ENCODE measurements at regions not wholly inside any gene's neighbourhood (a gene's known extent, or its start where the extent isn't known, plus 50 kb on each side); places are given as distances from the start of the nearest gene placed in this dataset.

DNA sequence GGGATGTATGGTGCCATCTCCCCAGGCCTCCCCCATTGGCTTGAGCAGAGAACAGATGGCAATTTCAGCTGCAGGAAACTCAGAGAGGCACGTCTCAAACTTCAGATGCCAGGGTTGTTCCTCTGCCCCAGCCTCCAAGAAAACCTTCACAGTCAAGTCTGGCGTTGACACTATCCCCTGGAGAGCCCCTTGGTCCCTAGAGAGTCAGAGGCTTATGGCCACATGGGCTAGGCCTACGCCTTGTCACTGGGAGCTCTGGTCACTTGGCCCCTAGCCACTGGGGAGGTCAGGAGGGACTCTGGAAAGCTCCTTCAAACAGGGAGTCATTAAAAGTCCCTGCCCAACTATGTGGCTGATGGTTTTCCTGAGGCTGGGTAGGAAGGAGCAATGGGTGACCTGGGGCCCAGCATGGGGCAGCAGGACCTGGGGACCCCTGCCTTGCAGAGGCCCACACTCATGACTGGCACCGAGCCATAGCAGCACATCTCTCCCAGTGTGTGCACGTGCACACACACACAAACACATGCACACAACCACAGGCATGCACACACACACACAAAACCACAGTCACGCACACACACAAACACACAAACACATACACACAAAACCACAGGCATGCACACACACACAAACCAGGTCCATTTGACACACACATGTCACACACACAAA, 144.2 kb downstream of the GADD45G start:
- DNase-seq = no peak

DNA sequence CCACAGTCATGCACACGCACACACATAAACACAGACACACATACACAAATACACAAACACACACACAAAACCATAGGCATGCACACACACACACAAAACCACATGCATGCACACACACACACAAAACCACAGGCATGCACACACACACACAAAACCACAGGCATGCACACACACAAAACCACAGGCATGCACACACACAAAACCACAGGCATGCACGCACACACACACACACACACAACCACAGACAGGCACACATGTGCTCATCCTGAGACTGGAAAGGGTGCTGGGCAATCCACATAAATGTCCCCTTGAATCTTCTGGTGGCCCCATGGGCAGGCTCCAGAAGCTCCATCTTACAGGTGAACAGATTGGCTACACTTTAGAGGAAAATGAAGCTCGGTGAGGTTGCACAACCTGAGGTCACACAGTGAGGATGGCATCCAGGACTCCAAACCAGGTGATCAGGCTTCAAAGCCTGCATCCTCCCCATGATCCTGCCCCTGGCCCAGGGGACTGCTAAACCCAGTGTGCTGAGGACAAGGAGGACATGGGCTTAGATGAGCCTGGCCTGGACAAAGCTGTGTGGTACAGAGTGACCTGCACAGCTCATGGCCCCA, 144.8 kb downstream of the GADD45G start:
- DNase-seq = no peak

DNA sequence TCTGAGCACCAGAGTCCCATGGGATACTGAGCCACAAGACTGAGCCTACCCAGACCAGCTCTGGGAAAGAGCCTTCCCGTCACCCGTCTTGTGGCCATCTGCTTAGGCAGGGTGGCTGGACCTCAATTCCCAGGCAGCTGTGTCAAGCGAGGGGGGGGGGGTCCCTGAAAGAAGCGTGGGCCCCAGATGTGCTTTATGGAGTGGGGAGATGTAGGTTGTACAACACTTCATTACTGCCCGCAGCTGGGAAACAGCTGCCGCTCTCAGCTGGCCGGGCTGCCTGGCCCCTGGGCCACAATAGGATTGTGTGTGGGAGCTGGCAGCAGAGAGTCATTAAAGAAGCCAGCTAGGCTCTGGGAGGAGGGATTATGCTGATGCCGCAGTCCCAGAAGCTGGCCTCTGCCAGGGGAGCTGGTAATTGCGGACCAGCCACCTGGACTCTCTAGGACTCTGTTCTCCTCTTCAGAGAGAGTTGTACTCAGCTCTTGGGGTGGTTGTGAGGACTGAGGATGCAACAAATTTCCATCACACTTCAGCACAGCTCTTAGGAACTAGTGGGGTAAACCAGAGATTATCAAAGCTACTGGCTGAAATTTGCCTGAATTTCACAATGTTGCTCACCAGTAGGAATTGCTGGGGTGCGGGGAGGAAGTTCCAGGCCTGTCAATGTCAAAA, 145.4 kb downstream of the GADD45G start:
- no peak for DNase-seq

DNA sequence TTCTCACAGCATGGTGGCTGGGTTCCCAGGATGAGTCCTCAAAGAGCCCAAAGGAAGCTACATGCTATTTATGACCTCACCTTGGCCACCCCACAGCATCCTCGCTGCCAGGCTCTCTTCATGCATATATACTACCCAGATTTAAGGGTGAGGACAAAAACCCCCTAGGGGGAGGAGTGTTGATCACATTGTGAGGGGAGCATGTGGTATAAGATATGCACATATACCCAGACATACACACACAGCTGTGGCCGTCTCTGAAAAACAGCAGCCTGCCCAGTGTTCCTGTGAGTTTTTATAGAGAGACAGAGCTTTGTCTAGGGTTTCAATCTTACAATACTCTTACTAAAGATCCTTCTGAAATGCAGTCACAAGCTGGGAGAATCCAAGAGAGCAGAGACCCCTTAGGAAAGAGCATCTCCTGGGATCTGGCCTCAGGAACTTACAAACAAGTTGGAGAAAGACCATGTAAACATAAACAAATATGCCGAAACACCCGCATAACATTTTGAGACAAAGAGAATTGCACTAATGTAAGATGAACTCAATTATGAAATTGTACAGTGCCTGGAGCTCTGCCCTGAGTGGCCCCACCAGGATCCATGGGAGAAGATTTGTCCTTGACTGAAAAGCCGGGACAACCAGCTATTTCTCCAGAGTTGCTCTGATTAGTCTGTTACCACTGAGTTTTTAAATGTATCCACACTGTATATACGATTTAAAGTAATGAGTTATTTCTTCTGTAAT, 146.4 kb downstream of the GADD45G start:
- DNase-seq = no peak

DNA sequence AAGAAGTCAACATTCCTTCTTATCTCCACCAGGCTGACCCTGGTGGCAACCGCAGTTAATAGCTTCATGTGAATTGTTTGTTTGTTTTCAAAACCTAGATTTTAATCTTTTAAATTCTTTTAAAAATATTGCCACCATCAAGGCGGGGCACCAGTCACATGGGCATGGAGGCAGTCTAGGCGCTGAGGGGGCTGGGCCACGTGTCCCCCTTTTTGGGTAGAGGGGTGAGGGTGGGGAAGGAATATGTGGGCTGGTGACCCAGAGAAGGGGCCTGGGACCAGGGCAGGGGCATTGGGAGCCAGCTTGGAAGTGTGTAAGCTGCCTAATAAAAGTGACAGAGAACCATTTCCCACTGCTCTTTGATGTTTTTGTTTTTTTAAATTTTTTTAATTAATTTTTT, 147.3 kb downstream of the GADD45G start:
- DNase-seq = no peak

DNA sequence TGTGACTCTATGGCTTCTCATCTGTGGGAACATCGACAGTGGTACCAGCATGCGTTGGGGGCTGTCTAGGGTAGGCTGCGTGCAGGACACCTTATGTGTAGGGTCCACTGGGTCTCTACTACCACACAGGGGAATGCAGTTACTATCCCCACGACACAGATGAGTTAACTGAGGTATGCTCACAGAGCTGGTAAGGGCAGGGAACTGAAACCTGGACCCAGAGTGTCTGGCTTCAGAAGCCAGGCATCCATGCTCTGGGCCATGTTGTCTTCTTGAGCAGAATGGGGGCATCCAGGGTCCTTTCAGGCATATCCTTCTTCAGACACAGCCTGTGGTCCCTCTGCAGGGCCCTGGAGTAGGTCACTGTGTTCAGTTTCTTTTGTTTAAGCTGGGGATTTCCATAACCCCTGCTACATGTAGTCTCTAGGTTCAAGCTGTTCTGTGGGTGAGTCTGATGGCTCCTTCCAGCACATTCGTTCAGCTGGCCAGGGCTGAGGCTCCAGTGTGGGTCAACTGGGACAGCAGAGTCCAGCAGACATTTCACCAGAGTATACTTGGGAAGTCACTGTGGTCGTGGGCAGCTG, 148.8 kb downstream of the GADD45G start:
- no peak for DNase-seq

DNA sequence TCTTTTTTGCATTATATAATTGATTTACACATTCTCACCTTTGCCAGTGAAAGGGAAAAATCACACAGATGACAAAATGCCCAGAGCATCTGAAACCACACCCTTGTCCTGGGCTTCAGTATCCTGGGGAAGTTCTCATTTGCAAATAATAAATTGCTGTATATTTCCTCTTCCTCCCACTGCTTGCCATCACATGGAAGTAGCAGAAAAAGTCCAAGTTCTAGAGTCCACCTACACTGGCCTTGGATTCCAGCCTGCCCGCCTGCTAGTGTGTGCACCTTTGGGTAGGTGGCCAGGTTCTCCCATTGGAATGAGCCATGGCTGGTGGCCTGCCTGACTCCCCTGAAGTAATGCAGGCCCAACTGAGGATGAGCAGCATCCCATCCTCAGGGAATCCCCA, 149.4 kb downstream of the GADD45G start:
- no peak for DNase-seq

DNA sequence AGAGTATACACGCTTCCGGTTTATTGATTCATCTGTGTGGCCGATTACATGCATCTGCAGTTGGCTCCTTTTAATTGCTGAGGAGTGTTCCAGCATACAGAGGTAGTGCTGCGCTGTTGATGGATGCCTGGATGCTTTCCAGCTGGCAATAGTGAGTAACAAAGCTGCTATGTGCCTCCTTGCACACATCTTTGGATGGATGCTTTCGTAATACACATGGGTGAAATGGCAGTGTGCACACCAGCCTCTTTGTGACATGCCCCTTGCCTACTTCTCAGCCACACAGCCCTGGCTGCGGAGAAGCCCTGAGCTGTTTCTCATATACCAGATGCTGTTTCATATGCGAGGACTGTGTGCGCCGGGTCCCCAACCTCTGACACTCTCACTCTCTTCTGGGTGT, 151.0 kb downstream of the GADD45G start:
- no peak for DNase-seq

DNA sequence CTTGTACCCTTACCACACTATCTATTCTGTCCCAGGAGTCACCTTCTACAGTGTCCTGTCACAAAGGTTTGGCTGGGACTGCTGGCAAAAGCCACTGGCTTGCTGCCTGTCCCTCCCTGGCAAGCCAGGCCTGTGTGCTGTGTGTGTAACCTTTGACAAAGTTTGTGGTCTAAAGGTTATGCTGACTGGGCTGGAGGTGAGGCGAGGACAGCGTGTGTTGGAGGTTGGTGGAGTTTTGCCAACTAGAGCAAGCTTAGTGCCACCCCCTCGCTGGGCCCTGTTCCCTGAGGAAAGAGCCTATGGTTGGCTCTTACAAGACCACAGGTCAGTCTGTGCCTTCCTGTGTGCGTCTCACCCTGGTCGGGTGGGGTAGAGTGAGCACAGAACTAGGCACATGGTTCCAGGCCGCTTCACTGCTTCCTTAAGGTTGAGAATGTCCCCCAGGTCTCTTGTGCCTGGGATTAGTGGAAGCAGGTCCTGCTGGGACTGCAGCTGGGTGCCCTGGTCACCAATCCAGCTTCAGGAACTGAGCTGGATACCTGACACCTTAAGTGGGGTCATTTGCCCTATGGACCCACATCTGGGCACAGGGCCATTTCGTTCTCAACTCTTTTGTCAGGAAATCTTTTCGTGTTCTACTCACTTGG, 152.2 kb downstream of the GADD45G start:
- DNase-seq = no peak

DNA sequence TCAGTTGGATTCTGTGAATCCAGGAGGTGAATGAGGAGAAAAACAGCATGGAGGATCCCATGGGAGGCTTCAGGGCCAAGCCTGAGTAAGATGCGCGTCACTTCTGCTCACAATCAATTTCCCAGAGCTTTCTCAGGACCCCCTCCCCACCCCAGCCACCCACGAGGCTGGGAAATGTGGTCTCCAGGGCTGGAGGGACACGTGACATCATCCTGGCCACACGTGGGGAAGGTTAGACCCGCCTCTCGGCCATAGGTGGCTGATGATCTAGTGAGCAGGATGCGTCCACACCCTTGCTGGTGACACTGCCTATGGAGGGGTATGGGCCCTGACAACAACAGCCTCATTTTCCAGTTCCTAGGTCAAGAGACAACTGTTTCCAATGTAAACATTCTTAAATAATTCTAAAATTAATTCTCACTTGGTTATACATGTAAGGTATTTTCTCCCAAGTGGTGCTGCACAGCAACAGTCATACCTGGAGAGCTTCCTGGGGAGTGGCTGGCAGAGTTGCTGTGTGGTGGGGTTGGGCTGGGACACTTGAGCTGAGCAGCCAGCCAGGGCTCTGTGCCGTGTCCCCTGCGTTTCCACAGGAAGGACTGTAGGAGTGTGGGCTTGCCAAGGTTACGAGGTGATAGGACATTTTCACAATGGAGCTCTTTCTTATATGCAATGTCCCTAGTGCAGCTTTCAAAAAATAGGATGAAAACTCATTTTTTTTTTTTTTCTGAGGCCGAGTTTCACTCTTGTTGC, 153.1 kb downstream of the GADD45G start:
- DNase-seq = no peak

DNA sequence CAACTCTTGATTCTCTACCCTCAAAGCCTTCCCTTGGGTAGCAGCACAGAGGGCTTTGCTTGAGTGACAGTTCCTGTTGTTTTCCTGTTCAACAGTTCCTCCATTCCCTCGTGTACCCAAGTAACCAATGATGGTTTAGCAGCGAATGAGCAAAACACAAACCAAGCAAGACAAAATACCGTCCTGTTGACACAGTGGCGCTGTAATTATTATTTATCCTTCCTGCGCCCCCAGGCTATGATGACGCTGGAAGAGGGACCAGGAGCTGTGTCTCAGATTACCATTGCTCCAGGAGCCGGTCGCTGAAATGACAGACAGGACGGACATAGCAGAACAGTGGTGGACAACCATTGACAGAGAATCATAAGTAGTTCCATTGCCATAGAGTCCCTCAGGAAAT, 154.8 kb downstream of the GADD45G start:
- no peak for DNase-seq

DNA sequence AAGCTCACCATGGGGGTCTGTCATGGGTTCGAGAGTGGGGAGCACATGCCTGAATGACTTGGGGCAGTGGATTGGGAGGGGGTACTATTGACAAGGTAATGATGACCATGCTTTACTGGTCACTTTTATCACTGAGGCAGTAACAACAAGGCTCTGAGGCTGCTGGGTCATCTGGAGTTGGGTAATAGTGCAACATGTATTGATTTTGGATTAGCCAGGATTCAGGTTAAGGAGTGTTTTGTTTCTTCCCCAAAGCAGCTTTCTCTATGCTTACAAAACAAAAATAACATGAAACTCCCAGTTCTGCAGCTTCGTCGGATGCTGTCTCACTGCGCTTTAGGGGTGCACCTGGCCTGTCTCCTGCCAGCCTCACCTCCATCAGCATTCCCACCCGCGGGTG, 155.3 kb downstream of the GADD45G start:
- no peak for DNase-seq

DNA sequence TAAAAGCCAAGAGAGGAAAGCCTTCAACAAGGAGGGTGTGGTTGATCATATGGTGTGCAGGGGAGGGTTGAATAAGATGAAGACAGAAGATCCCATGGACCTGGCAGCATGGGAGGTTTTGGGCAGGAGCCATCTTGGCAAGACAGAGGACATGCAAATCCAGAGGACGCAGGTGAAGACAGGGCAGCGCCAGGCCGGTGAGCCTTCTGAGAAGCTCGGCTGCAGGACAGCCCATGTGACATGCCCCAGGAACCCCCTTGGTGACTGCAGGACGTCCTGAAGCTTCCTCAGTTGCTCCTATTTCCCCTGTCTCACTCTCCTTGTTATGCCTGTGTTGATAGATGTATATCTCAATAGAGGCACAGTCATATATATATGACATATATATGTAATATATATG, 159.4 kb downstream of the GADD45G start:
- no peak for DNase-seq

DNA sequence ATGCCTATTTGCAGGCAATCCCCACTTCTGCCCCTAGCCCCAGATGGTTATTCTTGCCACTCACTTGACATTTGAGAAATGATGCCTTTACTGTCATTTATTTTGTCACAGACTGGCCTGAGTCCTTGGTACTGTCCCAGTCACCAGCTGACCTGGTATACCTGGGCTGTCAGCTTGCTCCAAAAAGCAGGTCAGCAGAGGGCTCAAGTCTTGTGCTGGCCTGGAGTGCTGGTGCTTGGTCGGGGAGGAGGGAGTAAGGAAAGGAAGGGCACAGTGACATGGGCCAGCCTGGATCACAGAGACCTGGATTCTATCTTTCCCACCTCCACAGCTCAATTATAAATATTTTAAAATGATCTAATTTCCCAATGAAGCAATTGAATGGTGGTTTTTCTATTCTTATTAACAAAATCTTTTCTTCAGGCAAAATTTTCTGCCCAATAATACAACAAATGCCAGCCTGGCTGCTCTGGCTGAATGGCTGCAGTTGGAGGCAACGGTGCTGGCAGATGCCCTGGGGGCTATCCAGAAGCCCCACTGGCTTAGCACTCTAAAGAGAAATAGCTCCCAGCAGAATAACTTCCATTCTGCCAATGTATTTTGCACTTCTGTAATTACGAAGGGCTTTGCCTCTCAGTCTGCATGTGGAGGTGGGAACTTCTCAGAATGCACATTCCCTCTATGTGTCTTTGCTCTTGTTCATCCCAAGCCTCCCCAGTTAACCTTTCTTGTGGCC, 160.6 kb downstream of the GADD45G start:
- no peak for DNase-seq

DNA sequence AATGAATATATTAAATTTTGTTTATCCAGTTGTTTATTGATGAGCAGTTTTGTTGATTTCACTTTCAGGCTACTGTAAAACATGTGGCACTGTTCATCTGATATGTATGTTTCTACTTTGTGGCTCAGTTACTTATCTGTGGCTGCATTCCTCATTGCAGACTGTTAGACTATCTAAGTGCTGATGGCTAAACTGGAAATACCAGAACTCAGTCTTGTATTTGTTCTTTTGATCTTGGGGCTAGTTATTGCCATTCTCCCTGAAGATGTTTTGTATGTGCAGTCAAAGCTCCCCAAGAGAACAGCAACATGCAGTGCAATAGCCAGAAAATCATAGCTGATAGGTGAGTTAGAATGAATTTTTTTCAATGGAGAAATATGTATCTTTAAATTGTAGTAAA, 162.2 kb downstream of the GADD45G start:
- no peak for DNase-seq

DNA sequence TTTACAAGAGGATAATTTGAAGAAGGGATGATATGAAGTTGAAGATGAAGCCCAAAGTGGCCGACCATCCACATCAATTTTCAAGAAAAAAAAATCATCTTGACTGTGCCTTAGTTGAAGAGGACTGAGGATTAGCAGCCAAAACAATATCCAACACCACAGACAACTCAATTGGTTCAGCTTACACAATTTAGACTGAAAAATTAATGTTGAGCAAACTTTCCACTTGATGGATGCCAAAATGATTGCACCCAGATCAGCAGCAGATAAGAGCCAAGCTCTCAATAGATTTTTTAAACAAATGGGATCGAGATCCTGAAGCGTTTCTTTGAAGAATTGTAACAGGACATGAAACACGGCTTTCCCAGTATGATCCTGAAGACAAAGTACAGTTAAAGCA, 163.2 kb downstream of the GADD45G start:
- DNase-seq = no peak

DNA sequence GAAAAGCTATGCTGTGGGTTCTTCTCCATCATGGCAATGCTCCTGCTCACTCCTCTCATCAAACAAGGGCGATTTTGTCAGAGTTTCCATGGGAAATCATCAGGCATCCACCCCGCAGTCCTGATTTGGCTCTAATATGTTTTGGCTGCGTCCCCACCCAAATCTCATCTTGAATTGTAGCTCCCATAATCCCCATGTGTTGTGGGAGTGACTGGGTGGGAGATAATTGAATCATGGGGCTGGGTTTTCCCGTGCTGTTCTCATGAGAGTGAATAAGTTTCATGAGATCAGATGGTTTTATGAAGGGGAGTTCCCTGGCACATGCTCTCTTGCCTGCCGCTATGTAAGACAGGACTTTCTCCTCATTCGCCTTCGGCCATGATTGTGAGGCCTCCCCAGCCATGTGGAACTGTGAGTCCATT, 163.8 kb downstream of the GADD45G start:
- DNase-seq = no peak

DNA sequence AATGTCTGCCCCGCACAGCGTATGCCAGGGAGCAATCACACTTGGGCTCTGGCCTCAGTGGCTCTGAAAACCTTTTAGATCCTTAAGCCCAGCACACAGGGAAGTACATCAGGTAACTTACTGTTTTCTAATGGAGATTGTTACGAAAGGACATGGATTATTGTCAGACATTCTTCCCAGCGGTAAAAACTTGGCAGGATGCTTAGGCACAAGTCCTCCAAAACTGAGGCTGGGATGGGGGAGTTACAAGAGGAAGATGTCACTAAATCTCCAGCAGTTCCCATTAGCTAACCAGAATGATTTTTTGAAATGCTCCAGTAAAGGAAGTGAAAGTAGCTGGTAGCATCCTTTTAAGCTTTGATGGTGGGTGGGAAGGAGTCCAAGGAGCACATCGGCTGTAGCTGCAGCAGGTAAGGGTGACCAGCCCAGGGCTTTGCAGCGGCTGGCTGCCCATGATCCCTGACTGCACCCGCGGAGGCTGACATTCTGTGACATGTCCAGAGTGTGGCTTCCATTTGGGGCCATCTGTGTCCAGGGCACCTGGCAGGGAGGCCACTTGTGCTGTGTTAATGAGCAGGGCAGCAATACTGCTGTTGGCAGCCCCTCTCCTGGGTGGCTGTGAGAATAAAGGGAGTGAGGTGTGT, 165.8 kb downstream of the GADD45G start:
- no peak for DNase-seq

DNA sequence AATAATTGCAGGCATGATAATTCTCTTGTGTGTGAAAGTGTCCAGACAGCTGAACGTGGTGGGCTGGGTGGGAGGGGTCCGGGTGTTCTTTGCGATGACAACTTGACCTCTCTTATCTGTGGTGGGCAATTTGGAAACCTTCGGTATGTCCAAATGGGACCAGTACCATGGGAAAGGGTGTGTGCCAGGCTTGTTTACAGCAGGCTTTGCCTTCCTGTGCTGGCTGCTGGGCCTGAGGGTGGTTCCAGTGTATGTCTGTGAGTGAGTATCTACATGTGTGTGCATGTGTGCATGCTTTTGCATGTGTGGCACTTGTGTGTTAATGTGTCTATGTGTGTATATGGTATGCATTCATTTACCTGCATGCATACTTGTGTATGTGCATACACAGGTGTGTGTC, 166.4 kb downstream of the GADD45G start:
- DNase-seq = no peak

DNA sequence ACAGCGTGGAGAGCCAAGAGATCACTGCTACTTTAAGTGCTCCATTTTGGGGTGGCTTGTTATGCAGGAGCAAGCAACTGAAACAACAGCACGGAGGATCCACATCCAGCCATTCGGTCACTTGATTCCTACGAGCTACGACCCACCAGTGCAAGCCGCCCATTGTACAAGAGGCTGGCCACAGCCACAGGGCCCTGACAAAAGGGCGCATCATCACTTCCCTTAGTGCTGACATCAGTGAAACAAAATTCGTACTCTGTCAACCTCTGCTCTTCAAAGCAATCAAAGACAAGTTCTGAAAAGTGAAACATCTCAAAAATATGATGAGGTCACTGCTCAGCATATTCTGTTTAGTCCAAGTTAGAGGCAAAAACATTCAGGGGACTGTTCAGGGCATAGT, 168.4 kb downstream of the GADD45G start:
- DNase-seq = no peak

DNA sequence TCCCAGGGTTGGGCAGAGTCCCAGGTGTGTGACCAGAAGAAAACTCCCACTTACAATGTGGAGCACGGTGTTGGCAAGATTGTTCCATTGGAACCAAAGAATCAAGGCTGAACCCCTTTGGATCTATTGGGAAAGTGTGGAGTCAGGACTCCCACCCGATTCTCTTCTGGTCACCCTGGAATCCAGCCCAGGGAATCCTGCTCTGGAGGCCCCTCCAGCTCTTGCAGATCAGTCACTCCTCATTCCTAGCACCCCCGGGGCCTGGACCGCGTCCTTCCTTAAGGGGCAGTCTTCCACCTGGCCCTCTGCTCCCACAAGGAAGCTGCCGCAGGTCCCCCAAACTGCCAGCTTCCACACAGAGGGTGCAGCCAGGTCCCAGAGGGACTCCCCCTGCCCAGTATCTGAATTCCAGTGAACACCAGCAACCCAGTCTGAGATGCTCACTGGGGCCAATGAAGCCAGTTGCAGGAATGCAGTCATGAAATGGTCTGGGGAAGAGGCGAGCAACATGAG, 170.1 kb downstream of the GADD45G start:
- DNase-seq = no peak

Measured in stimulated activated CD4-positive, alpha-beta T cell treated with anti-CD3 and anti-CD28 coated beads, Interleukin-2, amount 100 ng/mL, for 48 hours (primary cell).